NCI-H2227 (cell line): ENCODE measurements at regions not wholly inside any gene's neighbourhood (a gene's known extent, or its start where the extent isn't known, plus 50 kb on each side); places are given as distances from the start of the nearest gene placed in this dataset.
"Not testable (repeated sequence)": the region's sequence is repeated elsewhere in the genome, so short reads cannot be mapped to it uniquely, and the experiment has no call there.

ENCODE experiments used
- DNase-seq: peaks from one replicate; lab custom pipeline; 2025; ENCODE audit not compliant: unreplicated experiment; lab: John Stamatoyannopoulos, UW

DNA sequence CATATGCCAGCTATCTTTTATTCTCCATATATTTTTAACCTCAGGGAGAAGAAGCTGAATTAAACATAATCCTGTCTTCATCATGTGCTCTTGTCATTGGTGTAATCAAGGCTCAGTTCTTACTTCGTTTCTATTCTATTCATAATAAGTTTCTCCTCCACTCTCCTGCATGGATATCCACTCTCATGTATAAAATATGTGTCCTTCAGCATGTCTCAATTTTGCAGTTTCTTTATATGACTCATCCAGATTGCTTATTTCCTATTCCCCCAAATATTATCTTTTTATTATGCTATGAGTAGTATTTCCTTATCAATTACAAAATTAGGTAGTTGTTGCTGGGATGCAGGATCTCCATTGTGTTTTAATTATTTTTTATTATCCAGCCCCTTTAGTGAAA is 643.7 kb upstream of the ACO1 start:
- no peak for DNase-seq

DNA sequence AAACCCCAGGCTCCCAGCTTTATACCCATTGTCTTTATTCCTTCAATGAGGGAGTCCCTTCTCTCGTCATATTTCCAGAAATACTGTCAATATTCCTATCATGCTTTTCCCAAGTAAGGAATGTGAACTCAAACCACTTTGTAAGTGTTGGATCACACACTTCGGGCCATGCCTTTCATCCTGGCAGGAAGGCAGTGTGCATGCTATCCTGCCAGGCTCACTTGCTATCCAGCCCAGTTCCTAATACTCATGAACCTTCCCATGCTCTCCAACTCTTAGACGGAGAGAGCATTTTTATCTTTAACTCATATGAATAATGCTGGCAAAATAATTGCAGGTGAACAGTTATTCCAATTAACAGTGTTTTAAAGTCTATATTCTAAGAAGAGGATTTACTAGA is 639.9 kb upstream of the ACO1 start:
- DNase-seq = no peak

DNA sequence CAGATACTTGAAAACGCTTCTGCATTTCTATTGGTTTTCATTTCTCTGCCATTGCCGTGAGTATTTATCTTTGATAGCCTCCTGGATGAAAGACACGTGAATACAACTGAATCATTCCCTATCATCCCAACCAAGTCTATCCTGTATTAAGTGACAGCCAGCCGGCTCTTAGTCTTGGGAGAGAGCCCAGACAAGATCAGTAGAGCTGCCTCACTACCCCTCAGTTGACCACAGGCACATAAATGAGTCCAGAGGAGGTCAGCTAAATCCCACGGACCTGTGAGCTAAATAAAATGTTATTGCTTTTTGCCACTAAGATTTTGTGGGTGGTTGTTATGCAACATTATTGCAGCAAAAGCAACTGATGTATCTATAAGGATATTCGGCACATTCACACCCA is 639.0 kb upstream of the ACO1 start:
- DNase-seq = no peak

DNA sequence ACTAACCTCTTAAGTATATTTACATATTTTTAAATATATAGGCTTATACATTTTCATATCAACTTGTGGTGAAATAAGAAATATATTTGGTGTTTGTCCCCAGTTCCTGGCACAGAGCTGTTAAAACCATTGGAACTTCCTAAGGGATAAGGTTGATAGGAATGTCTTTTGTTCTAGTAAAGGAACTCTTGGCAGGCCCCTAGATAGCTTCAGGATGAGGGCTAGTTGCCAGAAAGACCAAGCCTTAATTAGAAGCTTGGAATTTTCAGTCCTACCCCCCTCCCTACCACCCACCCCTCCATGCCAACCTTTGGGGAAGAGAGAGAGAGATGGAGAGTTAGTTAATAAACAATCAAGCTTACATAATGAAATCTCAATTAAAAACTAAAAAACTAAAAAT is 638.6 kb upstream of the ACO1 start:
- no peak for DNase-seq

DNA sequence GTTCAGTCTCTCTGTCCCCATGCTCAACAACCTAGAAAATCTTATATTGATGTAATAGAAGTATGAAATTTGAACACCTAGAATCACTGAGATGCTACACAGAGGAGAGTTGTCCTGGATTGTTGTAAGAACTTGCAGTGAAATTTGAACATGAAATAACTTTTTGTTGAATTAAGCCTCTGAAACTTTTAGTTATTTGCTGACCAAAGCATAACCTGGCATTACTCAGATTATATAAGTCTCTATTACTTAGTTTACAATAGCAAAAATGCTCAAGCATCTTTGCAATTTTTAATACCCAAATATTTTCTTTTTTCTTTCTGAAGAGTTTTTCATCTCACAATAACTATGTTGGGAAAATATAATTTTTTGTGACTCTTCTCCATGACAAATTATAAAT is 630.7 kb upstream of the ACO1 start:
- no peak for DNase-seq

DNA sequence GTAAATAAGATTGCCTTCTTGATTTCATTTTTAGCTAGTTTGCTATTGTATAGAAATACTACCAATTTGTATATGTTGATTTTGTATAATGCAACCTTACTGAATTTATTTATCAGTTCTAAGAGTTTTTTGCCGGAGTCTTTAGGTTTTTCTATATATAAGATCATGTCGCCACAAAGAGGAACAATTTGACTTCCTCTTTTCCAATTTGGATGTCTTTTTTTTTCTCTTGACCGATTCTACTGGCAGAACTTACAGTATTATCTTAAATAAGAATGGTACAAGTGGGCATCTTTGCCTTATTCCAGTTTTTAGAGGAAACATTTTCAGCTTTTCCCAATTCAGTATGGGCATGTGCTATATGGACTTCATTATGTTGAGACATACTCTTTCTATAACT is 624.7 kb upstream of the ACO1 start:
- DNase-seq = no peak

DNA sequence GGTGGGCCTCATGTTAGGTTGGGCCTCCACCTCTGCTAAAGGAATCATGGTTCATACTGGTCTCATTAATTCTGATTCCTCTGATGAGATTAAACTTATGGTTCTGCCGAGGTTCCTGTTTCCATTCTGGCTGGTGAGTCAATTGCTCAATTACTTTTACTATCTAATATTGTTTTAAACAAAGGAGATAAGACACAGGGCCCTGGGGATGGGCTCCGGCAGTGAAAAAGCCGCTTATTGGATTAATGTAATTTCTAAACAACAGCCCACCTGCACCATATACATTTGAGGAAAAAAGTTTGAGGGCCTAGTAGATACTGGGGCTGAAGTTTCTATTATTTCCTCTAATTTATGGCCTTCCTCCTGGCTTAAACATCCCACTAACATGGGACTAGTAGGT is 610.4 kb upstream of the ACO1 start:
- DNase-seq = not testable (repeated sequence)

DNA sequence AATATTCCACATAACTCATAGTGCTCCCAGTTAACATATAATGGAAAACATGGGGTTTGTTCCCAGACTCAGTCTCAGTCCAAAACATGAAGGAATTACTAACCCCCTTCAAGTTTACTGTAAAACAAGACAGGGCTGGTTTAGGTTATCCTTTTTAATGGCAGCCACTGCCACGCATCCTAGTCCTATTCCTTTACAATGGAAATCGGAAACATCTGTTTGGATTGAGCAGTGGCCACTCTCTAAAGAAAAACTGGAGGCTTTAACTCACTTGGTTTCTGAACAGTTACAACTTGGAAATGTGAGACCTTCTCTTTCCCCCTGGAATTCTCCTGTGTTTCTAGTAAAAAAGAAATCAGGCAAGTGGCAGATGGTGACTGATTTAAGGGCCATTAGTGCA is 609.9 kb upstream of the ACO1 start:
- DNase-seq = no peak

DNA sequence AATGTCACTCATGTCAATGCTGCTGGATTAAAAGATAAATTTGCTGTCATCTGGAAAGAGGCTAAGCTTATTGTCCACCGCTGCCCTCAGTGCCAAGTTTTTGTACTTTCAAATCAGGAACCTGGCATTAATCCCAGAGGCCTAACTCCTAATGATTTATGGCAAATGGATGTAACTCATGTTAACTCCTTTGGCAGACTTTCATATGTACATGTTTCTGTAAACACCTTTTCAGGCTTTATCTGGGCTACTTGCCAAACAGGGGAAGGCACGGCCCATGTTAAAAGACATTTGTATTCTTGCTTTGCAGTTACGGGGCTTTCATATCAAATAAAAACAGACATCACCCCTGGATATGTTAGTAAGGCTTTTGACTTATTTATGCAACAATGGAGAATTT is 608.0 kb upstream of the ACO1 start:
- DNase-seq = no peak

DNA sequence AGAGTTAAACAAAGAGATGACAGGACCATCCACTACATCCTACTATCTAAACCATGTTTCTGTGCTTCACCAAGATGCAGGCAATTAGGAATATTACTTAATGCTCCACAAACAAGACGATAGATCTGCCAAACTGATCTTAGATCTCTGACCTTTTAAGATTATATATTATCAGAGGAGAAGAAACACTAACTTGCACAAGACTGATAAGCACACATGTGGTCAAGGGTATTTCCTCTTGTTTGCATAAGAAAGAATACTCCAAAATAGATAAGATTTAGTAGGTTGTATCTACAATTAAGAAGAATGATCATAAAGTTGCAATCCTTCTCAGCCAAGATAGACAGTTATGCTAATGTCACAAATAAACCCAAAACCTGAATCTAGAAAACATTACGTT is 601.0 kb upstream of the ACO1 start:
- no peak for DNase-seq

DNA sequence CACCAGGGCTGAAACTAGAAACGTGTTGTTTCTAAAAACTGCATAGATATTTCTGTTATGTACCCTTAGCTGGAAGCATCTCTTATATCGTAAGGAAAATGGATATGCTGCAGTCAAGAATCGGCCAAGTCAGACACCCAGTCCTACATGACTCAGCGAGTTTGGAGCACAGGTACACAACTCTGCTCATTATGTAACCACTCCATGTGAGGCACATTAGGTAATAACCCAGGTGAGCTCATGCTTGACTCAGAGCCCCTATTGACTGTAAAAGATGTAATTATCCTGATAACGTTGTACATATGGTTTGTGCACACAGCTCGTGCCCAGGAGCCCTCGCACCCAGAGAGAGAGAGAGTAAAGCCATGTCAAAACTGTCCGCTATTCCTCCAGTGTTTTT is 593.7 kb upstream of the ACO1 start:
- no peak for DNase-seq

DNA sequence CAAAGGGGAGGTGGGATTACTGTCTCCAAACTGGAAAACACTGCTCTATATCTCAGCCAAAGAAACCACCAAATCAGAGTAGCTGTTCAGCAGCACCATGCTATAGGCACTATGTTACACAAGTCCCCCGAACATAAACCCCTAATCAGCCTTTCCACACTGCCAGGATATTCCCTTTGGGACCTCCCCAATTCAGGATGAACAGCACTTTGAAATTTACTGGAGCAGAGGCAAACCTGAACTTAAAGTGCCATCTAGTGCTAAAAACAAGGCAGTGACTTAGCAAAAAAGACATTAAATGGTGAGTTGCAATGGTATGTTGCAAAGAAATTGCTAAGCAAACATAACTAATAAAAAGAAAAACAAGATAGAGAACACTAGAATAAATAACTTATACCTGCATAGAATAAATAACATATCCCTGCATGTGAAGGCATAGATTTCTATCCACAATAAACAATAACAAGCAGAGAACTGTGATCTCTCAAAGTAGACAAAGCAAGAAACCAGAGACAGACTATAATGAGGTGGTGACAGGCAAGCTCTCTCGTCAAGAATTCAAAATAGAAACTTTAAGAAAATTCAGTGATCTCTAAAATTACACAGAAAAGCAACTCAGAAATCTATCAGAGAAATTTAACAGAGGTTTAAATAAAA is 584.4 kb upstream of the ACO1 start:
- peak; percentile 11 for DNase-seq

DNA sequence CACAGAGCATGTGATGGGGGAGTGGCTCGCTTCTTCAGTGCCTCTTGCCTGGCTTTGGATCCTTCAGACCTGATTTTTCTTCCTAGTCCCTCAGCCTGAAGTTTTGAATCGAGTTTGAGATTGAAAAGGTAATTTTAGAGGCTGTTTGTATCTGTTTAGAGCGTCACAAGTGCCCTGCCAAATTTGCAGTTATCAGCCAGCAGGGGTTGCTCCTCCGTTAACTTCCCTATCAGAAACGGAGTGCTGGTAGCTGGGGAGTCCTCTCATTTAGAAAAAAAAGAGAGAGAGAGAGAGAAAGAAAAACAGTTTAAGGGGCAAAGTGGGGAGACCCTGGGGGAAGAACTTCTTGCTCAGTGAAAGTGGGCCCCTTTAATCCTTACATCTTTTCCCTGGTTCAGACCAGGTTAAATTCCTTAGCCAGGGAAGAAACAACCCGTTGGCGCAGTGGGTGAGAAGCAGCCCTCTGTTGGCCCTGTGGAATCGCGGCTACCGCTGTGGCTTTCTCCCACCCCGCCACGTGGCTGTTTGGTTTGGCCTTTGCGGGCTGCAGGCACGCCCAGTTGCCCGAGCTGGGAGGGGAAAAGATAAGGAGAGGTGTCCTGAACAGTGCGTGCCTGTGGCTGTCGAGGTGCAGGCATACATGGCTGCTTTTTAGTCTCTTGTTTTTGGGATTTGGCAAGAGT is 576.7 kb upstream of the ACO1 start:
- DNase-seq = no peak

DNA sequence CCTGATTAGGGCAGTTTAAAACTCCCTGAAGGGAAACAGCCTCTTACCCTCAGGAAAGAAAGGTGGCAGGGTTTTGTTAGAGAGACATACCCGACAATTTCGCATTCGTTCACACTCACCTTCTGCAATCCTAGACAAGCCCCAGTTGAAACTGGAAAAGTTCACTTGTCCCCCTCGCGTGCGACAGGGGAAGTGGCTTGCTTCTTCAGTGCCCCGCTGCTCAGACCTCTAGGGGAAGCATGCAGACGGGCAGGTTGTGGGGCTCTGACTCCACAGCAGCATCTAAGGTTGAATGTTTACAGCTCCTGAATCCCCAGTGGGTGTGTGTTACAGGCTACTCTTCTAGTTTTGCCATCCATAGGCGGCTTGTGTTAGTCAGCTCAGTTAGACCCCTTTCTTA is 575.7 kb upstream of the ACO1 start:
- DNase-seq = no peak

DNA sequence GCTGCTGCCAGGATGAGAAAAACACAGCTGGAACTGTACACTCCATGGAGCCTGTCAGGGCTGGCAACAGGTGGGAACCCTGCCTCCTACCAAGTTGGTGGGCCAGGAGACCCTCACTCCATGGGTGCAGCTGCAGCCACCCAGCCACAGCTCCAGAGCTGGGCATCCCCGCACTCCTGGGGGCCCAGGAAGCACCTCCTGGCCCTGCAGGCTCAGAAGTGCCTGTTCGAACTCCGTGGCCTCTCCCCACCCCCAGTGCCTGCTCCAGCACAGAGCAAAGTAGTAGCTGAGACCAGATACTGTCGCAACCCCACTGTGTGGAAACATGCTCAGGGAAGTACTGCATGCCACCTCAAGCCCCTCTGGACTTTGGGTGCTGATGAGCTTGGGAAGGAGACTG is 564.0 kb upstream of the ACO1 start:
- DNase-seq = no peak

DNA sequence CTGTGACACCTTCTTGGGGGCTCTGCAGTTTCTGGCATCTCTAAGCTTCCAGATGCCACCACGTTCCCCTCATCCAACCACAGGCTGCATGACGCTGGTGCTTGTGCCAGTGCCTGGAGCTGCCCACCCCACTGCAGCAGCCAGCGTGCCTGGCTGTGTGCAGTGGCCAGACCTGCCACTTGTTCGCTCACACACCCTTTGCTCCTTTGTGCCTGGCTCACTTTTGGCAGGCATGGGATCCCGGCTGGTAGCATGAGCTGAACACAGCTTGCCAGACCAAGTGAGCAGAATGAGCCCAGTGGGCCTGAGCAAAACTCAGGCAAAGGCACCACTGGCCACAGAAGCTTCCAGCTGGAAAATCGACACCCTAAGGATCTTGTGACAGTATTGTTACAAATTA is 562.9 kb upstream of the ACO1 start:
- DNase-seq = no peak

DNA sequence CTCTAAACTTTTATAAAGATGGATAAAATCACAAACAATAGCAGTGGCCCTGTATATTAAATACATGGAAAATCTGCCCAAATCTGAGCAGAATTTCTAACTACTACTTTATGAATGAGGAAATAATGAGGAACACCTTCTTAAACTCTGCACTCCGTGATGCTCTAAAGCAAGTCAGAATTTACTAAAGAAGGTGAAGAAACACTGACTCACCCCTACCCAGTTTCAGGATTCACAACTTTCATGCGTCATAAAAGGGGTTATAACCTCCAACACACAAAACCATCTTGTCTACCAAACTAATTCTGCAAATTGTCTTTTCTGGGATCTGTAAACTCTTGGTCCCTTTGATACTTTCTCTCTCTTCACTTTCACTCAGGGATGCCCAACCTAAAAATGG is 561.1 kb upstream of the ACO1 start:
- no peak for DNase-seq

DNA sequence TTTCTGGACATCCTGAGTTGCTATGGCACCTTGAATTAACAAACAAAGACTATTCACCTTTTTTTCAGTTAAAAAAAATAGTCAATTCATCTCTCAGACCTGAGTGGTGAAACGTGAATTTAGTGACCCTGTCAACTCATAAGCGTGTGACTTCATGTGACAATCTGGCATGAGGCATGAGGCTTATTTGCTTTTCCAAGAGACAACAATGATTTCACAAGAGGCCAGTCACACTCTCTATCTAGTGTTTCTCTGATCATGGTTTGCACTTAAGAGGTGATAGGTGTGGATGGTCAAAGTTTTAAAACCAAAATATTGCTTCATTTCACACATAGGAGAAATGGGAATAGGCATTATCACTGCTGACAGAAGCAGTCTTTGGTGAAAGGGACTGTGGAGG is 559.6 kb upstream of the ACO1 start:
- no peak for DNase-seq

DNA sequence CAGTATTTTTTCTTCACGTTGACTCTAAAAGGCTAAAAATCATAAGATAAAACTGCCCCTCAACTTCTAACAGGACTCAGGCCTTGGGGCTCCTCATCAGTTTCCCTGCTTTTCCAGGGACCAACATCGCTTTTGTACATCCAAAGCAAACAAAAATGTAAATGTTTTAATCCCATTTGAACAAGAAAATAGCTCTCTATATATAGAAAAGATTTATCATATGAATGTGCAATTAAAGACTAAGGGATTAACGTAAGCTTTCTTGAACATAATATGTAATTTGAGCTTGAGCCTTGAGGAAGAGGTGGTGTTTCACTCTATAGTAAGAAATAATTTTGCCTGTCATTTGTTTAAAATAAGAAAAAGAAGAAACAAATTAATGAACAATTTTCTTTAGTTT is 547.2 kb upstream of the ACO1 start:
- no peak for DNase-seq

DNA sequence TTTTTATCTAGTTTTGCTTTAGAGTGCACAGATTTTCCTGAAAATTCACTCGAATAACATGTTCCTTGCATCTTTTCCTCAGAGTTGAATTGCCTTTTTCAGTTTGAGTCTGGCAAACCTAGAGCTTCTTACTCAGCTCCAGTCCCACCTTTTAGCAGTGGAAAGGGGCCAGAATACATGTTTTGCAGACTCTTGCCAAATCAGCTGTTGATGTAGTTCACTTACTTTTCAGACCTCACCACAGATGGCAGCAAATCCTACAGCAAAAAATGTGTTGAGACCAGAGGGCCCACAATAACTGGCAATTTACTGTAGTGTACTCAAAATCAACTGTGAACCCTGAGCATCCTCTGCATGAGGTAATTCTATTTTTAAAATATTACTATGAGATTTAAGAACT is 545.2 kb upstream of the ACO1 start:
- no peak for DNase-seq

DNA sequence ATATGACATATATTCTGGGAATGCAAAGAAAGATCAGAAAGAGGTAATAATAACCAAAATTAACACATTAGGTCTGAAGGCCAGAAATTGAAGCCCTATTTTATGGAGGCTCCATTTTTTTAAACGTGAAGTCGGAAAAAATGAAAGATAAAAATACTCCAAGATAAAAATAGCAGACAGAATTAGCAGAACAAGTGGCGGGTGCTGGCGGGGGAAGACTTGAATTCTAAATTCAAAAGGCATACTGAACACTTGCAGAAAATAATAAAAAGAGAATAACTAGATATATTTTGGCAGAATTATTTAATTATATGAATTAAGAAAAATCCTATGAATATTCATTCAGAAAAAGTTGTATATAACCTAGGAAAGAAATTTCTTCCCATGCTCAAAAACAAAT is 543.7 kb upstream of the ACO1 start:
- DNase-seq = no peak

DNA sequence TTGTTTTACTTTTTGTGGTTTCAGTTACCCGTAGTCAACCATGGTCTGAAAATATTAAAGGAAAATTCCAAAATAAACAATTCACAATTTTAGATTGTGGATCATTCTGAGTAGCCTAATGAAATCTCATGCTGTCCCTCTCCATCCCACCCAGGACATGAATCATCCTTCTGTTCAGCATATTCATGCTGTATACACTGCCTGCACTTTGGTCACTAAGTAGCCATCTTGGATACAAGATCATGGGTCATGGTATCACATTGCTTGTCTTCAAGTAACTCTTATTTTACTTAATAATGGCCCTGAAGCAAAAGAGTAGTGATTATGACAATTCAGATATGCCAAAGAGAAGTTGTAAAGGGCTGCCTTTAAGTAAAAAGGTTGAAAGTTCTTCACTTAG is 536.5 kb upstream of the ACO1 start:
- no peak for DNase-seq
